ENCODE measurements at regions not wholly inside any gene's neighbourhood (a gene's known extent, or its start where the extent isn't known, plus 50 kb on each side); places are given as distances from the start of the nearest gene placed in this dataset.

- no peak for ATAC-seq (ENCODE audit: low FRiP score in 2 of 2)
- no peak for TF ChIP-seq EP300 (IDR thresholded peaks at IDR 0.05)
- no peak for TF ChIP-seq POLR2A (IDR thresholded peaks at IDR 0.05)
- Histone ChIP-seq H3K4me3 (no peak overlapping the region), H3K27ac (no peak overlapping the region), H3K27me3 (no peaks in the 10 kb centered on the region), H3K4me1 (no peaks in the 10 kb centered on the region), H3K36me3 (no peaks in the 10 kb centered on the region), H3K9me3 (no peaks in the 10 kb centered on the region)
- DNase-seq: no peak
- 49 to 67% methylated on average over 6 of the region's 6 CpGs for WGBS, 2 donors
Observed at GRCh38 chr21:23968008-23968407, 1639.3 kb downstream of the MRPL39 start.

GRCh38 chr21:23963454-23963853 is 1643.8 kb downstream of the MRPL39 start:
- 63 to 73% methylated on average over 2 of the region's 2 CpGs for WGBS, 2 donors
- DNase-seq: no peak

GRCh38 chr21:23960769-23961168 is 1646.5 kb downstream of the MRPL39 start:
- H3K27me3 ChIP-seq: no peaks in the 10 kb centered on the region
- H3K4me1 ChIP-seq: no peaks in the 10 kb centered on the region
- H3K4me3 ChIP-seq: no peak overlapping the region
- no peak overlapping the region for H3K27ac ChIP-seq
- no peaks in the 10 kb centered on the region for H3K36me3 ChIP-seq
- TF ChIP-seq CTCF (IDR thresholded peaks at IDR 0.05): no peak
- no peak for TF ChIP-seq POLR2AphosphoS5 (IDR thresholded peaks at IDR 0.05)
- H3K9me3 ChIP-seq: no peaks in the 10 kb centered on the region
- WGBS, 2 donors: 80 to 88% methylated on average over 2 of the region's 2 CpGs
- ATAC-seq (ENCODE audit: low FRiP score in 2 of 2) (no peak), DNase-seq (no peak)

More at GRCh38 chr21:23963454-23963853, 1643.8 kb downstream of the MRPL39 start:
- no peaks in the 10 kb centered on the region for H3K27me3 ChIP-seq
- TF ChIP-seq POLR2A (IDR thresholded peaks at IDR 0.05) (no peak), CTCF (IDR thresholded peaks at IDR 0.05) (no peak), EP300 (IDR thresholded peaks at IDR 0.05) (no peak), POLR2AphosphoS5 (IDR thresholded peaks at IDR 0.05) (no peak)
- H3K9me3 ChIP-seq: no peaks in the 10 kb centered on the region
- no peaks in the 10 kb centered on the region for H3K36me3 ChIP-seq
- ATAC-seq (ENCODE audit: low FRiP score in 2 of 2): no peak
- no peak overlapping the region for H3K4me3 ChIP-seq
- no peaks in the 10 kb centered on the region for H3K4me1 ChIP-seq
- H3K27ac ChIP-seq: no peak overlapping the region

GRCh38 chr21:23955135-23955843 is 1652.0 kb downstream of the MRPL39 start:
- H3K36me3 ChIP-seq: no peaks in the 10 kb centered on the region
- no peaks in the 10 kb centered on the region for H3K4me1 ChIP-seq
- ATAC-seq (ENCODE audit: low FRiP score in 2 of 2): no peak
- TF ChIP-seq POLR2A (IDR thresholded peaks at IDR 0.05) (no peak), CTCF (IDR thresholded peaks at IDR 0.05) (no peak), EP300 (IDR thresholded peaks at IDR 0.05) (no peak)
- no peaks in the 10 kb centered on the region for H3K9me3 ChIP-seq
- H3K4me3 ChIP-seq: no peak overlapping the region
- 49 to 53% methylated on average over 5 of the region's 5 CpGs for WGBS, 2 donors
- DNase-seq: no peak
- H3K27me3 ChIP-seq: no peaks in the 10 kb centered on the region
- no peak overlapping the region for H3K27ac ChIP-seq

- H3K4me3 ChIP-seq: no peak overlapping the region
- no peaks in the 10 kb centered on the region for H3K36me3 ChIP-seq
- H3K27ac ChIP-seq: no peak overlapping the region
- TF ChIP-seq EP300 (IDR thresholded peaks at IDR 0.05) (no peak), POLR2A (IDR thresholded peaks at IDR 0.05) (no peak), POLR2AphosphoS5 (IDR thresholded peaks at IDR 0.05) (no peak), CTCF (IDR thresholded peaks at IDR 0.05) (no peak)
- no peaks in the 10 kb centered on the region for H3K4me1 ChIP-seq
- H3K27me3 ChIP-seq: no peaks in the 10 kb centered on the region
- no peaks in the 10 kb centered on the region for H3K9me3 ChIP-seq
- no peak for ATAC-seq (ENCODE audit: low FRiP score in 2 of 2)
- DNase-seq: no peak
Observed at GRCh38 chr21:23952269-23952668, 1655.0 kb downstream of the MRPL39 start.
